ENCODE measurements at regions not wholly inside any gene's neighbourhood (a gene's known extent, or its start where the extent isn't known, plus 50 kb on each side); places are given as distances from the start of the nearest gene placed in this dataset.
A peak's percentile ranks its signal among the peaks of the same experiment; 100 is the strongest.

GRCh38 chr6:140956571-140957369, 1176.0 kb upstream of the GJE1 start:
- peak; percentile 77 for DNase-seq

- DNase-seq: no peak
These were observed 1192.3 kb upstream of the GJE1 start for GRCh38 chr6:140940251-140940925.

GRCh38 chr6:140932909-140933308, 1199.8 kb upstream of the GJE1 start:
- DNase-seq: no peak

- no peak for DNase-seq
These were observed 1201.1 kb upstream of the GJE1 start for GRCh38 chr6:140931581-140931980.

GRCh38 chr6:140929121-140929520, 1203.6 kb upstream of the GJE1 start:
- DNase-seq: no peak

GRCh38 chr6:140923048-140923447, 1209.7 kb upstream of the GJE1 start:
- no peak for DNase-seq

- no peak for DNase-seq
These were observed 1211.1 kb upstream of the GJE1 start for GRCh38 chr6:140921366-140922226.

- DNase-seq: no peak
These were observed 1214.8 kb upstream of the GJE1 start for GRCh38 chr6:140917911-140918310.

GRCh38 chr6:140915551-140915950, 1217.2 kb upstream of the GJE1 start:
- peak; percentile 90 for DNase-seq

GRCh38 chr6:140915103-140915502, 1217.6 kb upstream of the GJE1 start:
- peak; percentile 77 for DNase-seq

GRCh38 chr6:140912686-140913085, 1220.0 kb upstream of the GJE1 start:
- DNase-seq: no peak

GRCh38 chr6:140909625-140910024, 1223.1 kb upstream of the GJE1 start:
- DNase-seq: no peak

- DNase-seq: no peak
These were observed 1223.6 kb upstream of the GJE1 start for GRCh38 chr6:140909156-140909555.

- no peak for DNase-seq
These were observed 1224.2 kb upstream of the GJE1 start for GRCh38 chr6:140908505-140908904.

GRCh38 chr6:140907235-140907634, 1225.5 kb upstream of the GJE1 start:
- DNase-seq: no peak

- DNase-seq: no peak
These were observed 1227.0 kb upstream of the GJE1 start for GRCh38 chr6:140905724-140906123.

GRCh38 chr6:140905050-140905449, 1227.7 kb upstream of the GJE1 start:
- no peak for DNase-seq

GRCh38 chr6:140897804-140898573, 1234.7 kb upstream of the GJE1 start:
- no peak for DNase-seq

GRCh38 chr6:140897349-140897748, 1235.4 kb upstream of the GJE1 start:
- DNase-seq: no peak

- no peak for DNase-seq
These were observed 1239.3 kb upstream of the GJE1 start for GRCh38 chr6:140893432-140893831.

- DNase-seq: no peak
These were observed 1252.8 kb upstream of the GJE1 start for GRCh38 chr6:140879946-140880345.

- no peak for DNase-seq
These were observed 1258.7 kb upstream of the GJE1 start for GRCh38 chr6:140874066-140874465.

- no peak for DNase-seq
These were observed 1259.8 kb upstream of the GJE1 start for GRCh38 chr6:140872885-140873284.

All from NCI-H1436 treated with DMSO at 0.1 percent for 48 hours (cell line).